NT2/D1 (cell line): ENCODE measurements at regions not wholly inside any gene's neighbourhood (a gene's known extent, or its start where the extent isn't known, plus 50 kb on each side); places are given as distances from the start of the nearest gene placed in this dataset.

Experiments used
- YY1 ChIP-seq: IDR thresholded peaks from 2 replicates; pipeline ENCODE4 v1.6.1; 2011; ENCODE audit not compliant: insufficient read length, insufficient read depth
- ZNF274 ChIP-seq: IDR thresholded peaks from 2 replicates; pipeline ENCODE4 v1.6.1; 2011; ENCODE audit warnings: mild to moderate bottlenecking, low read depth, low read length

- no peak for TF ChIP-seq YY1
- TF ChIP-seq ZNF274: no peak
Measured at GRCh38 chr22:48340727-48341709, 1486.7 kb downstream of the BRD1 start.
